ENCODE measurements at regions not wholly inside any gene's neighbourhood (a gene's known extent, or its start where the extent isn't known, plus 50 kb on each side); places are given as distances from the start of the nearest gene placed in this dataset.

DNA sequence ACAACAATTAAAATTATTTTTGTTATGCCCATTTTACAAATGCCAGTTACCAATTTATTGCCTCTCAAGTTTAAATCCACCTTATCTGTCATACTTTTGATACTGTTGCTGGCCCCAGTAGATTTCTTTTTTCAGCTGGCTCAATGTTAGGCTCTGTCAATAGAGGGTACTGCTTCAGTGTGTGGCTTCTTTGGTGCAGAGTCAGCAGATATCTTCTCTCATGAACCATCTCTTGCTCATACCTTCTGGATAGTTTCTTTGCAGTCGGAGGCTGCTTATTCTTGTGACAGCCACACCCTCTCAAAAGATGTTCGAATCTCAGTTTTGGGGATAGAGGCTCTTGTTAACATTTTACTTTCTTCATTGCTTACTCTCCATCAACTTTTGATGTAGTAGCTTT lies 849.9 kb upstream of the SEMA6A start:
- TF ChIP-seq, protein P1, sequence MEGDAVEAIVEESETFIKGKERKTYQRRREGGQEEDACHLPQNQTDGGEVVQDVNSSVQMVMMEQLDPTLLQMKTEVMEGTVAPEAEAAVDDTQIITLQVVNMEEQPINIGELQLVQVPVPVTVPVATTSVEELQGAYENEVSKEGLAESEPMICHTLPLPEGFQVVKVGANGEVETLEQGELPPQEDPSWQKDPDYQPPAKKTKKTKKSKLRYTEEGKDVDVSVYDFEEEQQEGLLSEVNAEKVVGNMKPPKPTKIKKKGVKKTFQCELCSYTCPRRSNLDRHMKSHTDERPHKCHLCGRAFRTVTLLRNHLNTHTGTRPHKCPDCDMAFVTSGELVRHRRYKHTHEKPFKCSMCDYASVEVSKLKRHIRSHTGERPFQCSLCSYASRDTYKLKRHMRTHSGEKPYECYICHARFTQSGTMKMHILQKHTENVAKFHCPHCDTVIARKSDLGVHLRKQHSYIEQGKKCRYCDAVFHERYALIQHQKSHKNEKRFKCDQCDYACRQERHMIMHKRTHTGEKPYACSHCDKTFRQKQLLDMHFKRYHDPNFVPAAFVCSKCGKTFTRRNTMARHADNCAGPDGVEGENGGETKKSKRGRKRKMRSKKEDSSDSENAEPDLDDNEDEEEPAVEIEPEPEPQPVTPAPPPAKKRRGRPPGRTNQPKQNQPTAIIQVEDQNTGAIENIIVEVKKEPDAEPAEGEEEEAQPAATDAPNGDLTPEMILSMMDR (conservative IDR thresholded peaks at IDR 0.05): no peak
- TF ChIP-seq EZH2 (IDR thresholded peaks at IDR 0.05; ENCODE audit: low read depth): no peak
